Ishikawa (cell line): ENCODE measurements at regions not wholly inside any gene's neighbourhood (a gene's known extent, or its start where the extent isn't known, plus 50 kb on each side); places are given as distances from the start of the nearest gene placed in this dataset.

Source experiments
- CEBPB ChIP-seq: IDR thresholded peaks from 2 replicates; pipeline ENCODE4 v1.6.1; 2012
- CREB1 ChIP-seq: IDR thresholded peaks from 2 replicates; pipeline ENCODE4 v1.6.1; 2012; ENCODE audit warnings: low read depth
- EGR1 ChIP-seq: IDR thresholded peaks from 2 replicates; pipeline ENCODE4 v1.6.1; 2012
- EP300 ChIP-seq: IDR thresholded peaks from 2 replicates; pipeline ENCODE4 v1.6.1; 2012; ENCODE audit warnings: borderline replicate concordance
- FOXM1 ChIP-seq: IDR thresholded peaks from 2 replicates; pipeline ENCODE4 v1.6.1; 2012; ENCODE audit warnings: low read depth, borderline replicate concordance
- MAX ChIP-seq: IDR thresholded peaks from 2 replicates; pipeline ENCODE4 v1.6.1; 2012
- NFIC ChIP-seq: IDR thresholded peaks from 2 replicates; pipeline ENCODE4 v1.6.1; 2012
- RAD21 ChIP-seq: IDR thresholded peaks from 2 replicates; pipeline ENCODE4 v1.6.1; 2012; ENCODE audit warnings: low read depth
- REST ChIP-seq: IDR thresholded peaks from 2 replicates; pipeline ENCODE4 v1.6.1; 2012; ENCODE audit warnings: low read depth, mild to moderate bottlenecking
- TAF1 ChIP-seq: IDR thresholded peaks from 2 replicates; pipeline ENCODE4 v1.6.1; 2012; ENCODE audit warnings: low read depth, mild to moderate bottlenecking
- TCF12 ChIP-seq: IDR thresholded peaks from 2 replicates; pipeline ENCODE4 v1.6.1; 2012; ENCODE audit warnings: low read depth
- TEAD4 ChIP-seq: IDR thresholded peaks from 2 replicates; pipeline ENCODE4 v1.6.1; 2012
- USF1 ChIP-seq: IDR thresholded peaks from 2 replicates; pipeline ENCODE4 v1.6.1; 2012
- YY1 ChIP-seq: IDR thresholded peaks from 2 replicates; pipeline ENCODE4 v1.6.1; 2012; ENCODE audit warnings: low read depth
- ZBTB7A ChIP-seq: IDR thresholded peaks from 2 replicates; pipeline ENCODE4 v1.6.1; 2012; ENCODE audit warnings: low read depth

- TF ChIP-seq FOXM1 (no peak), REST (no peak), TAF1 (no peak), YY1 (no peak), RAD21 (no peak), EGR1 (no peak), TEAD4 (no peak), ZBTB7A (no peak), TCF12 (no peak), CEBPB (no peak), MAX (no peak), EP300 (no peak), NFIC (no peak), USF1 (no peak), CREB1 (no peak)
These were observed 325.6 kb downstream of the RRAGC start for GRCh38 chr1:38533772-38534472.

- TF ChIP-seq YY1: no peak
- no peak for TF ChIP-seq CREB1
- TF ChIP-seq EGR1: no peak
- no peak for TF ChIP-seq NFIC
- TF ChIP-seq RAD21: no peak
These were observed 328.6 kb downstream of the RRAGC start for GRCh38 chr1:38530957-38531356.

- TF ChIP-seq MAX: no peak
- TF ChIP-seq CEBPB: no peak
- no peak for TF ChIP-seq REST
- no peak for TF ChIP-seq CREB1
- TF ChIP-seq ZBTB7A: no peak
- TF ChIP-seq USF1: no peak
- no peak for TF ChIP-seq NFIC
- no peak for TF ChIP-seq TCF12
- TF ChIP-seq TAF1: no peak
- TF ChIP-seq EGR1: no peak
- no peak for TF ChIP-seq FOXM1
- TF ChIP-seq EP300: no peak
- TF ChIP-seq RAD21: no peak
These were observed 329.6 kb downstream of the RRAGC start for GRCh38 chr1:38529946-38530345.

GRCh38 chr1:38529391-38529790, 330.2 kb downstream of the RRAGC start:
- TF ChIP-seq FOXM1: no peak
- TF ChIP-seq EGR1: no peak
- no peak for TF ChIP-seq YY1
- no peak for TF ChIP-seq ZBTB7A
- TF ChIP-seq REST: no peak
- no peak for TF ChIP-seq MAX
- TF ChIP-seq RAD21: no peak
- TF ChIP-seq TCF12: no peak
- no peak for TF ChIP-seq USF1
- no peak for TF ChIP-seq CREB1
- no peak for TF ChIP-seq TAF1
- TF ChIP-seq TEAD4: no peak
- no peak for TF ChIP-seq NFIC
- no peak for TF ChIP-seq EP300
- no peak for TF ChIP-seq CEBPB
